H7 (cell line): ENCODE measurements at regions not wholly inside any gene's neighbourhood (a gene's known extent, or its start where the extent isn't known, plus 50 kb on each side); places are given as distances from the start of the nearest gene placed in this dataset.
"Not testable (repeated sequence)": the region's sequence is repeated elsewhere in the genome, so short reads cannot be mapped to it uniquely, and the experiment has no call there.

Experiments used
- DNase-seq: peaks from one replicate; pipeline ENCODE4 v3.0.0; 2012
- H3K27me3 ChIP-seq: 2 replicates; pipeline ENCODE4 v1.6.0; 2011; ENCODE audit warnings: mild to moderate bottlenecking, low read length; ENCODE audit not compliant: control insufficient read depth, insufficient read depth
- H3K36me3 ChIP-seq: replicated peaks from 2 replicates; pipeline ENCODE4 v1.5.1; 2011; ENCODE audit warnings: low read length; ENCODE audit not compliant: control insufficient read depth, insufficient read depth
- H3K4me3 ChIP-seq: 2 replicates; pipeline ENCODE4 v1.5.1; 2011; ENCODE audit warnings: low read depth, mild to moderate bottlenecking, control low read depth, low read length, moderate library complexity; ENCODE audit not compliant: insufficient read depth

DNA sequence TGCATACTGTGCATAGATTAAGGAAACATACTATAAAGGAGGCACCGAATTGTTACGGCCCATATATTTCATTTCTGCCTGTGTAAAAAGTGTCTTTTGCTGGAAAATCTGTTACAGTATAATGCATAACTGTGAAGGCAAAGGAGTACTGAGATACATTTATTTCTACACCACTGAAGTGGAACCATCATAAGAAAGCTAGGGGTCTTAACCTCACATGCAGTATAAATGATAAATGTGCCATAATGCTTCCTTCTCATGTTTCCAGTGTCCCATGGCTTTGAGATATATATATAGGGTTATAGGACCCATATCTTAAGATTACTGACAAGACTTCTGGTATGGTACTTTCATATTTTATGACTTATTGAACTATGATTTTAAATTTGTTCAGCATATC, 713.8 kb upstream of the PABPC4L start:
- no peak for DNase-seq
- Histone ChIP-seq H3K4me3 (no peak overlapping the region), H3K36me3 (no peaks in the 10 kb centered on the region), H3K27me3 (no peaks in the 10 kb centered on the region)

DNA sequence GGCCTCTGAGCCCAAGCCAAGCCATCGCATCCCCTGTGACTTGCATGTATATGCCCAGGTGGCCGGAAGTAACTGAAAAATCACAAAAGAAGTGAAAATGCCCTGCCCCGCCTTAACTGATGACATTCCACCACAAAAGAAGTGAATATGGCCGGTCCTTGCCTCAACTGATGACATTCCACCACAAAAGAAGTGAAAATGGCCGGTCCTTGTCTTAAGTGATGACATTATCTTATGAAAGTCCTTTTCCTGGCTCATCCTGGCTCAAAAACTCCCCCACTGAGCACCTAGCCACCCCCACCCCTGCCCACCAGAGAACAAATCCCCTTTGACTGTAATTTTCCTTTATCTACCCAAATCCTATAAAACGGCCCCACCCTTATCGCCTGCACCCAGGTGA, 712.7 kb upstream of the PABPC4L start:
- H3K36me3 ChIP-seq, H3K27me3 ChIP-seq, DNase-seq, H3K4me3 ChIP-seq: not testable (repeated sequence)

DNA sequence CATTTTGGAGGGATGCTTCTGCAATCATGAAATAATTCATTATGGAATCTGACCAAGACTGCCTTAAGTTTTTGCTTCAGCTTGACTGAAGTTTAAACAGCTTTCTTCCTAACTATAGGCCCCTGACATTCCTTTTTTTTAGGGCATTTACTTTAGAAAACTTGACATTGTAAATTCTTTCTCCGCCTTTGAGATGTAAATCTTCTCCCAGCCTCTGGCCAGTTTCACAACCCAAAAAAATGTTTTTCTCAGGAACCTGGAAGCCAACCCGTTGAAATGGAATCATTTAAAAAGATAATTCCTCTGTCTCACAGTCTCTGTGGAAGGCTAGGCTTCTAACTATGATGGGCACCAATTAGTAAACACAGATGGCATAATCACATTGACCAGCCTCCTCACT, 710.4 kb upstream of the PABPC4L start:
- H3K4me3 ChIP-seq = no peak overlapping the region
- DNase-seq = no peak
- H3K27me3 ChIP-seq = no peaks in the 10 kb centered on the region
- no peaks in the 10 kb centered on the region for H3K36me3 ChIP-seq

DNA sequence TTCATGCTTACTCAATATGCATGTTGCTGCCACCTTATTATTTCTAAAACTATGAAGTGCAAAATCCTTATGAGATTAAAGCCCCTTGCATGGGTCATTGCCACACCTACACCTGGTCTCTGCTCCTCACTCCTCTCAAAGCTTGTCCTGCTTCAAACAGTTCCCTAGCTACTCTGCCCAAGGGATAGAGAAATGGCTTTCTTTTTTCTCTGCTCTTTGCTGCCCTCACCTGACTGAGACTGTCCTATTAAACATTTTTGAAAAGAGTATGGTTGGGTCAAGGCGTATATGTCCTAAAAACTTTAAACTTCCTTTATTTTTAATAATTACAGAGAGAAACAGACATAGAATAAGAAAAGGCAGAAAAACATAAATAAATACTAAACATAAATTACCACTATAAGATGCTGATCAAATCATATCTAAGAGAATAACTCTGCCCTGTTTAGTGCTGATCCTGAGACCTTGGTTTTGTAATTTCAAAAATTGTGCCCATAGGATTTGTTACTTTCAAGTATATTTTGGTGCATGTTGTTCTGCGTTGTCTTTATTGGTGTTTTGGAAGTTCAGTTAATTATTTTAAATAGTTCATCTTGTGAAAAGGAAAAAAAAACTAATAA, 704.9 kb upstream of the PABPC4L start:
- H3K27me3 ChIP-seq = no peaks in the 10 kb centered on the region
- H3K4me3 ChIP-seq = no peak overlapping the region
- no peaks in the 10 kb centered on the region for H3K36me3 ChIP-seq
- DNase-seq = peak; percentile 2

DNA sequence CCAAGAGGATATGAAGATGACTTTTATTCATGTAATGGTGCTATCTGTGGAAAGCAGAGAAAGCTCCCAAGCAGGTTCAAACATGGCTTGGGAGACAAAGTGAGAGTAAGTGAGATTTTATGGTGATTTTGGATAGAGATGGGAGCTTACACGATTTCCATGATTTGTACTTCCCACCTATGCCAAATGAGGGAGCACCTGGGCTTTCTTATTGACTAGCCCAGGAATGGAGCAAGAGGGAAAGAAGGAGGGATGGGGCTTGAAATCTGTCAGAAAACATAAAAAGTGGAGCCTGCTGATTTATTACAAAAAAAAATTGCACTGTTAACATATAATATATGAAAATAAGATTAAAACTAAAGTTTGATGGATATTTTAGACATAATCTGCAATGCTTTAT, 703.5 kb upstream of the PABPC4L start:
- Histone ChIP-seq H3K27me3 (no peaks in the 10 kb centered on the region), H3K36me3 (no peaks in the 10 kb centered on the region), H3K4me3 (no peak overlapping the region)
- DNase-seq = no peak

DNA sequence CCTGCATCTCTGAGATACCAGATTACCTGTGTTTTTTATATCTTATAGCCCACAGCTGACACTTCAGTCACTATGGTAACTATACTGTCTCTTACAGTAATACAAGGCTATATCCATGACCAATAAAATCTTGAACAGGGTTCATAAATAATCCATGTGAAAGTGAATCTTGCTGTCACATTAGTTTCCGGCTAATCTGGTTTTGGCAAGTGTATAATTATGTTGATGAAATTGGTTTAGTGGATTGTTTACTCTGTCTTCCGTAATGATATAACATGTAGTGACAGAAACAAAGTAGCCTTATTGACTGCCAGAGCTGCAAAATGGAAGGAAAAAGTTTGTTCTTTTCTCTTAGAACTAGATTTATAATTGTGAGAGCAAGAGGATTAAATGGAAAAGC, 686.6 kb upstream of the PABPC4L start:
- no peak overlapping the region for H3K4me3 ChIP-seq
- no peaks in the 10 kb centered on the region for H3K36me3 ChIP-seq
- DNase-seq = no peak
- H3K27me3 ChIP-seq = no peaks in the 10 kb centered on the region

DNA sequence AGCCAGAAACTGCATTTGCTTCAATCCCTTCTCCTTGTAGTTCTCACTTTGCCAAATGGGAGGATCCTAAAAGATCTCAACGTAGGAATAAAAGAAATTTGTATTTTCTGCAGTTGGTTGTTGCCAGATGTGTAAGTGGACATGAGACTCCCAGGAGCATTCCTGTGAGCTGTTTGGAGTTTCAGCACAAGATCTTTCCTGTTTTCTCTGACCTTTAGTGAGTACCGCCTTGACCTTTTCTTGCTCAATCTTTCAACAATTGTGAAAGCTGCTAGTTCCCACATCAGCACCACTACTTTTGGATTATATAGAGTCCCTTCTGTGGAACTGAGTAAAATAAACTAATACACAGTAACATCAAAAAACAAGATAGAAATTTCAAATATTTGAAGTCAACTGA, 683.8 kb upstream of the PABPC4L start:
- Histone ChIP-seq H3K36me3 (no peaks in the 10 kb centered on the region), H3K27me3 (no peaks in the 10 kb centered on the region), H3K4me3 (no peak overlapping the region)
- DNase-seq = no peak

DNA sequence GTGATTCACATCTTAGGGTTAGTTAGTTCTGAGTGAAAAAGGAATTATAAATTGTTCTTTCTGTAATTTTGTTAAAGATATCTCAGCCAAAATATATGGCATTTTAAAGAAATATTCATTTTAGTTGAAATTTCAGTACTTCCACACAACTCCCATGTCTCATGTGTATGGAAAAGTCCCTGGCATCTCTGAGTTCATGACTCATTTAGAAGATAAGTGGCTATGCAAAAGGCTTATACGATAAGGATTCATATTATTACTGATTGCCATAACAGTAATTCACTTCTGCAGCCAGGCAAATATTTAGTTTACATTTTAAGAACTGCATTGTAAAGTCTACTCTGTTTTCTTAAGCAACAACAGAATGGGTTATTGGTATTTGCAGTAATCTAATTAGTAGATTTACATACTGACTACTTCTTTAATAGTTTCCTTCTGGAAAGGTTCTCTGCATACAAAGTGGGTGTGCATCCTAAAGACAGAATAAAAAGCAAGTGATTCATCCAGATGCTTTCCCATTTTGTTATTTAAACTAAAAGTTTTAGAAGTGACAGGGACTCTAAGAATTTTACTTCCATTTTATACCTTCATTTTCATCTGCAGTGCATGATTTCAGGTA, 682.4 kb upstream of the PABPC4L start:
- DNase-seq = no peak
- Histone ChIP-seq H3K4me3 (no peak overlapping the region), H3K27me3 (no peaks in the 10 kb centered on the region), H3K36me3 (no peaks in the 10 kb centered on the region)

DNA sequence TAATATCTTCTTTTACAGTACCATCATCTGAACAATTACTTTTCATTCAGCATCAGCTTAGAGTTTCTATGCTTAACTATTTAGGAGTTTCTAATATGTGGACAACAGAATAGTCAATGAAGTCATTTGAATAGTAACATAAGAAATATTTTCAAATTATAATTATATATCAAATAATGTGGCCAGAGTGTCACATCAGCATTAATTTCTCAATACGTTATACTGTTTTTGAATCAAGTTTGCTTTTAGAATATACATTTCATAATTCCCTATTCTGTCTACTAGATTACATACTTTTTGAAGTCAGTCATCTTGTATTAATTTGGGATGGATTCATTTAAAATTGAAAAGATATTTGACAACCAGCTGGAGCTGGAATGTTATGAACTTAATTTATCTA, 677.4 kb upstream of the PABPC4L start:
- no peaks in the 10 kb centered on the region for H3K27me3 ChIP-seq
- no peaks in the 10 kb centered on the region for H3K36me3 ChIP-seq
- H3K4me3 ChIP-seq = no peak overlapping the region
- no peak for DNase-seq

DNA sequence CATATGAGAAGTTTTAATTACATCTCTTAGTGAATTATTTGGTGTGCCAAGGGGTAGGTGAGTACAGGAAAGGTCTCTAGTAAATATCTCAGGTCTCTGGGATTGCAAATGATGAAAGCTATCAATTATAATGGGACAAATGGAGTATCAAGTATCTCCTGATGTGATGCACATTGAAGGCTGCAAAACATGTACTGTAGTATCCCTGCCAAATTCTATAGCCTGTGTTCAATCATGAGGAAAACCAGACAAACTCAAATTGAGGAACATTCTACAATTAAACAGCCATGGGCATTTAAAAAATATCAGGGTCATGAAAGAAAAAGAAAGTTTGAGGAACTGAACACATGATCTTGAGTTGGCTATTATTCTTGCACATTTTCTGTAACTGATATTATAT, 665.4 kb upstream of the PABPC4L start:
- no peaks in the 10 kb centered on the region for H3K27me3 ChIP-seq
- H3K4me3 ChIP-seq = no peak overlapping the region
- H3K36me3 ChIP-seq = no peaks in the 10 kb centered on the region
- DNase-seq = no peak

DNA sequence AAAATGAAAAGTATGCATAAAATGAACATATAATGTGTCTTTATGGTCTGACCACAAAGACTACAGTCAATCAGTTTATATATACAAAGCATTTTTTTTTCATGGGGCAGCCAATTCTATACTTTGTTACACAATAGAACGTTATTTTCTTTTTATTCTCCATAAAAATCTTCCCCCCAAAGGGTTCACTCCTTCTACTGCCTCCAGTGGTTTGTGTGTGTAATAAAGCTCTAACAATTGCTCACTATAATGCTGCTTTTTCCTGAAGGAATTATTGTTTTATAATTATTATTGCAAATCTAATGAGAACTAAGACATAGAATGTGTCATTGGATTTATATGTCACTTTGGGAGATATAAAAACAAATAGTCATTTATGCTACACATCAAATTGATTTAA, 664.1 kb upstream of the PABPC4L start:
- no peak for DNase-seq
- Histone ChIP-seq H3K36me3 (no peaks in the 10 kb centered on the region), H3K27me3 (no peaks in the 10 kb centered on the region), H3K4me3 (no peak overlapping the region)

DNA sequence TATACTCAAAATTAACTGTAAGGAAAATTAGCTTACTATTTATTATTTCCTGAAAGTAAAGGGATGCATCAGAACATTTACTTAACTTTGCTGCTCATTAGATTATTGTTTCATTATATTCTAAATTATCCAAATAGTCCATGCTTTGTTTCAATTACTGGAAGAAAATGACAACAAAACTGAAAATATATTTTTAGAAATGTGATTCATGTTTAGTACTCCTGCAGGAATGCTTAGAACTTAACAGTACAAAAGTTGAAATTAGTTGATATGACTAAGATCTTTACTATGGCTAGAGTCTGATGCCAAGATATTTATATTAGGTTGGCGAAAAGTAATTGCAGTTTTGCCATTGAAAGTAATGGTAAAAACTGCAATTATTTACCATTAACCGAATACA, 660.5 kb upstream of the PABPC4L start:
- no peak for DNase-seq
- Histone ChIP-seq H3K4me3 (no peak overlapping the region), H3K36me3 (no peaks in the 10 kb centered on the region), H3K27me3 (no peaks in the 10 kb centered on the region)

DNA sequence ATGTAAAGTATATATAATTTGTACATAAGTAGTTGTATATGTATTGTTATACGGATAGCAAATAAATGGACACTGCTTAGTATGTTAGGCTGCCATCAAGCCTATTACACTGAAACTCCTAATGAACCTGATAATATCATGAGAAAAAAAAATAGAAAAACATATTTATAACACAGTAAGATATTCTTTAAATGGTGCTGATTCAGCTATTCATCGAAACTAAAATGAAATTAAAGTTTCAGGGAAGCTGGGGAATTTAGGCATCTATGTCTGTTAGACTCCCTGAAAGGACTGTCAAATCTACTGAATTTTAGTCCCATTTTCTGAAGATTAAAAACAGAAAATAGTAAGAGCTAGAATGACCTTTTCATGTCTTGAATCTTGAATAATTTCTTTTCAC, 647.1 kb upstream of the PABPC4L start:
- Histone ChIP-seq H3K27me3 (no peaks in the 10 kb centered on the region), H3K4me3 (no peak overlapping the region), H3K36me3 (no peaks in the 10 kb centered on the region)
- no peak for DNase-seq

DNA sequence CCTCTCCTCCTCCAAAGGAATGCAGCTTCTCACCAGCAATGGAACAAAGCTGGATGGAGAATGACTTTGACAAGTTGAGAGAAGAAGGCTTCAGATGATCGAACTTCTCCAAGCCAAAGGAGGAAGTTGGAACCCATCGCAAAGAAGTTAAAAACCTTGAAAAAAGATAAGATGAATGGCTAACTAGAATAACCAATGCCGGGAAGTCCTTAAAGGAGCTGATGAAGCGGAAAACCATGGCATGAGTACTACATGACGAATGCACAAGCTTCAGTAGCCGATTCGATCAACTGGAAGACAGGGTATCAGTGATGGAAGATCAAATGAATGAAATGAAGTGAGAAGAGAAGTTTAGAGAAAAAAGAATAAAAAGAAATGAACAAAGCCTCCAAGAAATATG, 629.2 kb upstream of the PABPC4L start:
- not testable (repeated sequence) for H3K27me3 ChIP-seq, DNase-seq, H3K36me3 ChIP-seq, H3K4me3 ChIP-seq

DNA sequence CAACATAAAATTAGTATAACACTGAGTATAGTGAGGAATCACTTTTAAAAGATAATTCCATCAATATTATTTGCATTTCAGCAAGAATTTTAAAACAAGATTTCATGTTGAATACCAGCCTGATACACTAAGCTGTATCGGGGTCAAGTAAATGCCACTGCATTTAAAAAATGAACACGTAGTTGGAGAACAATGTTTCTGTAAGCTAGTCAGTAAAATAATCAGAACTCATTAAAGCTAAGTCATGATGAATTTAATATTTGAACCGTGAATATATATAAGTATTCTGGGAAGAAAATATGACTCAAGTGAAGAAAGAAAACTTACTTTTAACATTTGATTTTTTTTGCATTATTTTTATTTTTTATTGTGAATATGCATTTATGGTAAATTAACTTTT, 611.0 kb upstream of the PABPC4L start:
- Histone ChIP-seq H3K27me3 (no peaks in the 10 kb centered on the region), H3K36me3 (no peaks in the 10 kb centered on the region), H3K4me3 (no peak overlapping the region)
- DNase-seq = no peak

DNA sequence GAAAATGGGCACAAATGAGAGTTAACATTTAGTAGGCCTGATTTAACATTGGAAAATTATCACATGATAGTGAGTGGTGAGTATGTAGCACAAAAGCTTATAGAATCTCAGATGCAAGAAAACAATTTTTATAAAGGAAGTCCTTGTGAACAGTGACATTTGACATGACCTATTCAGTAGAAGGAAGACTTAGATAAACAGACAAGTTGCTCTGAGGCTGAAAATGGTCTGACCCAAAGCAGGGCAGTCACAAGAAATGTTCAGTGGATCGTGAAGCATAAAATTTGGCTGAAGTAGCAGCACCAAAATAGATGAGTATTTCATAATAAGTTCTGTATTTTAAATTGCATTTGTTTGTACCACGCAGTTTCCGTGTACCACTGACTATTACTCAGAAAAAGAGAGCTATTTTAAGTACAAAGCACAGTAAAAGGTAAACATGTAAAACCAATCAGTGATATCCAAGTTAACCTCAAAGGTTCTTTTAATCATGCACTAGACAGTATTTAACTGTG, 605.7 kb upstream of the PABPC4L start:
- no peak overlapping the region for H3K4me3 ChIP-seq
- no peaks in the 10 kb centered on the region for H3K36me3 ChIP-seq
- no peaks in the 10 kb centered on the region for H3K27me3 ChIP-seq
- no peak for DNase-seq
